Nucleus accumbens (tissue), 56 donors: ENCODE measurements at regions not wholly inside any gene's neighbourhood (a gene's known extent, or its start where the extent isn't known, plus 50 kb on each side); places are given as distances from the start of the nearest gene placed in this dataset.
"Not testable (repeated sequence)": the region's sequence is repeated elsewhere in the genome, so short reads cannot be mapped to it uniquely, and the experiment has no call there.

ENCODE experiments used
- DNase-seq, 56 donors: peaks; one replicate each; lab custom pipeline; 2025; lab: John Stamatoyannopoulos, UW

GRCh38 chr2:125825781-125826180, 830.2 kb upstream of the GYPC start:
- not testable (repeated sequence) for DNase-seq

DNA sequence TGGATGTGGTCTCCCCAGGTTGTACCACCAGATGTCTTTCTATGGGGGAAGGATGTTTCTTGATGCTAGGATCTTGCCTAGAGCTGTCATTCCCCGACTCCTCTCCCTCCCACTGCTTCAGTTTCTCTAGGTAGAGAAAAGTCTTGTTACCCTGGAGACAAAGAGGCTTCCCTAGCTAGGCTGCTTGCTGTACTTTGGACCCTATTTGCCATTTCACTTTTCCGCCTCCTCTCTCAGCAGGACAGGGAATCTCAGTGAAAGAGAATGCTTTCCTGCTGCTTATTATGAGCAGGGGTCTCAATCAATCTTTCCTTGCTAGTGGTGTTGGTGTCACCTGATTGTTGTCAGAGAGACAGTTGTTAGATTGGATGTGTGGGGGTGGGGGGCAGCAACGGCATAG, 818.8 kb upstream of the GYPC start:
- DNase-seq: peak in 2 of 56 donors; percentile 5 to 14

DNA sequence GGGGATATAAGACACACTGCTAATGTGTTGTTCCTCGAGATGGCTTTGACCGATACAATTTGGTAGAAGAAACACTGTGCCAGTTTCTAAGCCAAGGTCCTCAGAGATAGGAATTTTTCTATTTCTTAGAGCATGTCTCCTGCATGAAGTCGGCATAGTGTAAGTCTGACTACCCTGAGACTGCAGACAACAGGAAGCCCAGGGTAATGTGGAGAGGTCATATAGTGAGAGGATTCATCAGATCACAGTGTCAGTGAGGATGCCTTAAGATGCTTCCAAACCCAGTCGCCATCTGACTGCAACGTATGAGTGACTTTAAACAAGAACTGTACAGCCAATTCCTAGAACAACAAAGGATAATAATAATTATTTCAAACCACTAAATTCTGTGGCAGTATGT, 818.3 kb upstream of the GYPC start:
- DNase-seq: no peak

- no peak for DNase-seq
Observed at GRCh38 chr2:125839945-125840344, 816.0 kb upstream of the GYPC start.

GRCh38 chr2:125842041-125842440, 813.9 kb upstream of the GYPC start:
- no peak for DNase-seq

DNA sequence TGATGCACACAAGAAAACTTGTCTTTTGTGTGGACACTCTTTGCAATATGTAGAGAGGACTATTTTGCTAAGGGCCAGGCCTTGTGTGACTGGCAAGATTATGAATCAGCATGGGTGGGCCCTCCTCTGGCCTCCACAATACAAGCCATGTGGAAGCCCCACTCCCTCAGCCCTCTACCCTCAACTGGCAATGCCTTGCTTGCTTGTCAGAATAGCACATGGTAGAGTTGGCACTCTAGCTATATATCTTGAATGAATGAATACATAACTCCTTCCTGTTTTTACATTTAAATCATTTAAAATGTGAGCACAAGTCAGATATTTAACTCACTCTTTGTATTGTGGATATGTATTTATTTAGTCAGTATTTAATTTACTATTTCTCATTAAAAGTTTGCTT, 805.4 kb upstream of the GYPC start:
- no peak for DNase-seq

DNA sequence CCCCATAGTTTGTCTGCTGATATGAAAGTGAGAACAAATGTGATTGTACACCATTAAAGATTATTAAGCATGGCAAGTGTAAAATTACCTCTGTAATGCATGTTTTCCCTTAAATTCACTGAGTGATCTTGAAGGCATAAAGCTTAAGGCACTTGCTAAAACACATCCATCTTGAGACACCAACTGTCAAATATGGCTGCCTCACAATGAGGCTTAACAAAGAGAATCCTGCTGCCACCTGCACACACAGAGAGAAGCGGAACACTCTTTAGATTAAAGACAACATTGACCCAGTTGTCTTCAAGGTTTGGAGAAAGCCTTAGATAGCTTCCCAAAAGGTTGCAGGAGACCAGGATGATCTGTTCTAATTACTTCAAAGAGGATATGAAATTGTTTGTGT, 803.6 kb upstream of the GYPC start:
- no peak for DNase-seq

- DNase-seq: peak in 15 of 56 donors; percentile 3 to 52 (median 17)
Observed at GRCh38 chr2:125853626-125854025, 802.3 kb upstream of the GYPC start.

- DNase-seq: no peak
Observed at GRCh38 chr2:125855204-125855603, 800.8 kb upstream of the GYPC start.

- DNase-seq: no peak
Observed at GRCh38 chr2:125857971-125858794, 797.8 kb upstream of the GYPC start.

- no peak for DNase-seq
Observed at GRCh38 chr2:125861461-125861860, 794.5 kb upstream of the GYPC start.

GRCh38 chr2:125867908-125868307, 788.0 kb upstream of the GYPC start:
- DNase-seq: no peak

DNA sequence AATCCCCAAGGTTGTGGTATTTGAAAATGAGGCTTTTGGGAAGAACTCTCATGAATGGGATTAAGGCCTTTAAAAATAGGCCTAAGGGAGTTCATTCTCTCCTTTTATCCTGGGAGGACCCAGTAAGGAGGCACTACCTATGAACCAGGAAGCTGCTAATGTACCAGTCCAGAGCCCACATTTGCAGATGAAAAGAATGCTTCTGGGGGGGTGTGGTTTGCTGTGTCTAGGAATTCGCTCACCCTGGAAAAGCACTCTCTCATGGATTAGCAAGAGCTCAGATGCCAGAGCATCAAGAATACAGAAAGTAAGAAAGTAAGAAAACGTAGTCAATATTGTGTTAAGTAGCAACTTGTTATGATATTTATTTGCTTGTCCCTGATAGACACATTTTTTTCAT, 785.7 kb upstream of the GYPC start:
- DNase-seq: no peak

DNA sequence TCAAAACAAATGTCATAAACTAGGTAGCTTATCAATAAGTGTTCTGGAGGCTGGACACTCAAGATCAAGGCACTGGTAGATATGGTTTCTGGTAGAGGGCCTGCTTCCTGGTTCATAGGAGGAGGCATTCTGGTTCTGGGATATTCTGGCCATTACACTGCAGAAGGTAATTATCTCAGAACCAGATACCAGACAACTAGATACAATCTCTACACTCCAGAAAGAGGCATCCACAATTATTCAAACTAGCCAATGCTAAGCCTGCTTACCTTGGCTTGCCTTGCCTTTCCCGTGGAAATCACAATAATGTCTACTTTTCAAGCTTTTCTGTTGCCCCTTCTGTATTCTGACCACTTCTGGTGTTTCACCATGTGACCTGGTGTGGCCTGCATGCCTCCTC, 785.2 kb upstream of the GYPC start:
- no peak for DNase-seq

GRCh38 chr2:125874564-125874963, 781.4 kb upstream of the GYPC start:
- DNase-seq: no peak

GRCh38 chr2:125885340-125885739, 770.6 kb upstream of the GYPC start:
- DNase-seq: no peak

DNA sequence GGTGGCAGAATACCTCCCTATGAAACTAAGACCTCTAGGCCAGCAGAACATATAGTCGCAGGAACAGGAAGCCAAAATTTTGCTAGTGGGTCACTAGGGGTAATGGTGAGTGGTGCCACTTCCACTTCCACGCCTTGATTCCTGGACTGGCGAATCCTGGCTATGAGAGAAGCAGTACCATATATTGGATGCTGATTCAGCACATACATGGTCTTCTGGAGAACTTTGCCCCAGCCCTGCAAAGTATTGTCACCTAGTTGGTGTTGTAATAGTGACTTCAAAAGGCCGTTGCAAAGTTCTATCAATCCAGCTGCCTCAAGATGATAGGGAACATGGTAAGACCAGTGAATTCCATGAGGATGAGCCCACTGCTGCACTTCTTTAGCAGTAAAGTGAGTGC, 769.8 kb upstream of the GYPC start:
- DNase-seq: no peak

DNA sequence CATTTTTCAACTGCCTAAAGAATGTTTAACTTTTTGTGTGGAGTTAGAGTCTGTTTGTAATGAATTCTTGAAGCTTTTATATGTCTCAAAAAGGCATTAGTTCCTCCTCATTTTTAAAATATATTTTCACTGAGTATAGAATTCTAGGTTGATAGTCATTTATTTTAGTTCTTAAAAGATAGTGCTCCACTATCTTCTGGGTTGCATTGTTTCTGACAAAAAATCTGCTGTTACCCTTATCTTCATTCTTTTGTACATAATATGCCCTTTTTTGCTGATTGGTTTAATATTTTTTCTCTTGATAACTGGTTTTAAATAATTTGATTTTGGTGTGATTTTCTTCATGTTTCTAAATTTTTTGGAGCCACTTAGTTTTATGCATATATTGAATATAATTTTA, 754.7 kb upstream of the GYPC start:
- DNase-seq: no peak

DNA sequence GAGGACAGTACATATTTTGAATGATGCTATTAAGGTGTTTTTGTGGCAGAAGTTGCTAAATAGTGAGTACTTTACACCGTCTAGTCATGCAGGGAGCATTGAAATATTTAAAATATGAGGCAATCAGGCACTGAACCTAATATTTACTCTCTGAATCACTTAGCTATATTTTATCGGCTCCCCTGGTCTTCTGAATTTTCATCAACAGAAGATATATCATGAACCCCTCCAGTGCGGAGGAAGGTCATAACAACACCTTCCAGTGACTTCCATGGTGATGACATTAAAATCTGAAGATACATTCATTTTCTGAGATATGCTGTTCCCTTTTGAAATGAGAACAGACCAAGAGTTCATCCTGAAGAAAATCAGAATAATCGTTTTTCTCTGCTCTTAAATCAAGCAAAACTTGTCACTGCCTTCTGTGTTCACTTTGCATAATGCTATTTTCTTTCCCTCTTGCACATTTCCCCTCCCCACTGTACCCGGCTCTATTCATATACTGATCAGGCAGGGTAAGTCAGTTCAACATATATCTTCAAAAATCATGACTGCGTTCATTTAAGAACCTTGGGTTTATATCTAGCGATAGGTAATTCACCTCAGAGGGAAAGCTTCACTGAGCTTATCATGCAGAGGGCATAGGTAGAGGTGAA, 729.9 kb upstream of the GYPC start:
- no peak for DNase-seq

GRCh38 chr2:125935559-125935958, 720.4 kb upstream of the GYPC start:
- no peak for DNase-seq

GRCh38 chr2:125942585-125943424, 713.2 kb upstream of the GYPC start:
- DNase-seq: no peak
